ENCODE measurements at regions not wholly inside any gene's neighbourhood (a gene's known extent, or its start where the extent isn't known, plus 50 kb on each side); places are given as distances from the start of the nearest gene placed in this dataset.

DNA sequence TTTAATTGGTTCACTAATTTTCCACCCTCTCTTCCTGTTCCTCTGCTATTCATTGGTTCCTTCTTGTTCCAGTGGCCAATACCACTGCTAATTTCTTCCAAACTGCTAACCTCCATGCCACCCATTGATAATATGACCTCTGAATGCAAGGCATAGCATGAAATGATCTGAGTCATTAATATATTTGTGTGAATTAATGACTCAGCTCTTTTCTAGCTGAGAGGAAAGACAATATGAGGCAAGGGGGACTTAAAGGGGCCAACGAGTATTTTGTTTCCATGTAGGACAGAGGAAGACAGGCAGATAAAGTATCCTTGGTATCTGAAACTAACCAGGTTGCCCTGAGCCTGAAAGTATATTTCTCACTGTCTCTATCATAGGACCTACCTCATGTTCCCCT is 154.3 kb upstream of the BRINP1 start:
- Histone ChIP-seq H3K27ac (ENCODE audit: low read length, poor library complexity, severe bottlenecking) (no peak overlapping the region), H3K18ac (ENCODE audit: low read depth in 1 of 2, low read length in 2 of 2) (no peak overlapping the region), H3K9ac (ENCODE audit: low read length) (no peak overlapping the region), H3K23ac (ENCODE audit: low read length in 2 of 2) (no peak overlapping the region), H3K79me1 (replicated peaks; ENCODE audit: low read length, poor library complexity, severe bottlenecking) (no peaks in the 10 kb centered on the region), H2BK120ac (ENCODE audit: low read depth, low read length) (no peak overlapping the region), H3K14ac (ENCODE audit: low read length in 2 of 2) (no peak overlapping the region), H4K91ac (ENCODE audit: low read length) (no peak overlapping the region), H3K36me3 (ENCODE audit: control insufficient read depth in 1 of 2, insufficient read depth in 2 of 2, low read depth in 1 of 2, low read length in 2 of 2) (no peaks in the 10 kb centered on the region), H2AK5ac (ENCODE audit: low read length, severe bottlenecking) (no peak overlapping the region), H2BK15ac (ENCODE audit: low read depth, poor library complexity, severe bottlenecking) (no peak overlapping the region), H3K27me3 (ENCODE audit: control insufficient read depth in 1 of 2, insufficient read depth in 1 of 2, low read length in 2 of 2) (peaks cover 0 to 8% of the 10 kb centered on the region in 2 experiments), H4K8ac (ENCODE audit: low read length) (no peak overlapping the region), H3K4me1 (ENCODE audit: control insufficient read depth, insufficient read depth, low read depth, low read length) (no peaks in the 10 kb centered on the region), H2AFZ (ENCODE audit: low read depth, low read length) (no peak overlapping the region), H3K4me3 (ENCODE audit: insufficient read depth in 1 of 2, low read depth in 1 of 2, low read length in 2 of 2) (no peak overlapping the region), H3K4me2 (ENCODE audit: low read length, poor library complexity, severe bottlenecking) (no peak overlapping the region), H3K4ac (ENCODE audit: low read depth in 1 of 2, low read length in 2 of 2) (no peak overlapping the region), H2BK12ac (ENCODE audit: low read length in 2 of 2) (no peak overlapping the region), H3K9me3 (ENCODE audit: control insufficient read depth, low read length) (peaks cover 3% of the 10 kb centered on the region), H2BK5ac (ENCODE audit: low read depth, low read length, poor library complexity, severe bottlenecking) (no peak overlapping the region)
- no peak for DNase-seq
- 44% methylated on average over 1 of the region's 1 CpG for WGBS

DNA sequence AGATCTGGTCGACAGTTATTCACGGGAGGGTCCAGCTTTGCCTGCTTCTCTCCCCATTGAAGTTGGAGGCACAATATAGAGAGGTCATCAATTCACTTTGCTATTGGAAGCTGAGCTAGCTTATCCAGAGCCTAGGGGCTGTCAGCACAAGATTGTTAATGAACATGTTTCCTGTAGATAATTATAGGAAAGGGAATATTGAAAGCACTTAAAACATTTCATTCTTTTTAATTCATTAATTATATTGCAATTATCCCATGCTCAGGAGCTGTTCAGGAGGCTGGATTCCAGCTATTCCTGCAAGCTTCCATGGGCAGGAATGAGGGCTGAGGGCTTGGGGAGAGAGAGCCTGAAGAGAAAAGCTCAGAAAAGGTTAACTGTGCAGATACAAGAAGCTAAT is 153.1 kb upstream of the BRINP1 start:
- no peak overlapping the region for H2AK5ac ChIP-seq (ENCODE audit: low read length, severe bottlenecking)
- H3K4me1 ChIP-seq (ENCODE audit: control insufficient read depth, insufficient read depth, low read depth, low read length) = no peaks in the 10 kb centered on the region
- H2BK15ac ChIP-seq (ENCODE audit: low read depth, poor library complexity, severe bottlenecking) = no peak overlapping the region
- H2BK5ac ChIP-seq (ENCODE audit: low read depth, low read length, poor library complexity, severe bottlenecking) = no peak overlapping the region
- H3K79me1 ChIP-seq (replicated peaks; ENCODE audit: low read length, poor library complexity, severe bottlenecking) = no peaks in the 10 kb centered on the region
- no peak overlapping the region for H2BK120ac ChIP-seq (ENCODE audit: low read depth, low read length)
- no peak overlapping the region for H4K8ac ChIP-seq (ENCODE audit: low read length)
- peaks cover 0 to 8% of the 10 kb centered on the region in 2 experiments for H3K27me3 ChIP-seq (ENCODE audit: control insufficient read depth in 1 of 2, insufficient read depth in 1 of 2, low read length in 2 of 2)
- no peak for DNase-seq
- H3K9ac ChIP-seq (ENCODE audit: low read length) = no peak overlapping the region
- no peak overlapping the region for H3K4me3 ChIP-seq (ENCODE audit: insufficient read depth in 1 of 2, low read depth in 1 of 2, low read length in 2 of 2)
- peaks cover 3% of the 10 kb centered on the region for H3K9me3 ChIP-seq (ENCODE audit: control insufficient read depth, low read length)
- no peak overlapping the region for H3K27ac ChIP-seq (ENCODE audit: low read length, poor library complexity, severe bottlenecking)
- no peak overlapping the region for H3K18ac ChIP-seq (ENCODE audit: low read depth in 1 of 2, low read length in 2 of 2)
- no peak overlapping the region for H3K4me2 ChIP-seq (ENCODE audit: low read length, poor library complexity, severe bottlenecking)
- no peak overlapping the region for H2BK12ac ChIP-seq (ENCODE audit: low read length in 2 of 2)
- no peak overlapping the region for H3K14ac ChIP-seq (ENCODE audit: low read length in 2 of 2)
- 80% methylated on average over 2 of the region's 2 CpGs for WGBS
- H3K36me3 ChIP-seq (ENCODE audit: control insufficient read depth in 1 of 2, insufficient read depth in 2 of 2, low read depth in 1 of 2, low read length in 2 of 2) = no peaks in the 10 kb centered on the region
- no peak overlapping the region for H4K91ac ChIP-seq (ENCODE audit: low read length)
- H2AFZ ChIP-seq (ENCODE audit: low read depth, low read length) = no peak overlapping the region
- no peak overlapping the region for H3K23ac ChIP-seq (ENCODE audit: low read length in 2 of 2)
- H3K4ac ChIP-seq (ENCODE audit: low read depth in 1 of 2, low read length in 2 of 2) = no peak overlapping the region

DNA sequence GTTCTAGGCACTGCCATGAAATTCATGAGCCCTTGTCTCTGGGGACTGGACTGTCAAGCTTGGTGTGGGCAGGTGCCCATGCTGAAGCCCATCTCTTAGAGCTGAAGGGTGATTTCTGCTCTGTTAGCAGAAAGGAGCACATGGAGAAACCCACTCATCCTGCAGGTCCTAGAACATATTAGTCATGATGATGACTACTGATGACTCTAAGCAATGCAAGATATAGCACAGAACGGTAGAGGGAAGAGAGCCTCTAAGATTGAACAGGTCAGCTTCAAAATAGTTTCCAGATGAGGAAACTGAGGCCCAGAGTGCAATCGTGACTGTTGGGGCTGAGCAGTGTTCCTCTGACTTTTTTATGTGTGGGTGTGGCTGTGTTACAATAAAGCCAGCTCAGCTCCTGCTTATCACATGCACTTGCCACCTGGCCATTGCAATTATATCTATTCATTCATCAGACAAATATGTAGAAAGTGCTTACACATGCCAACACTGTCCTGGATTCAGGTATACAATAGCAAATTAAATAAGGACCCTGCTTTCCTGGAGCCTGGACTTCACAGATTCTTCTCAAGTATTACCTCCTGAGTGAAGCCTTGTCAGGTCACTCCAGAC is 140.2 kb upstream of the BRINP1 start:
- Histone ChIP-seq H3K4me3 (ENCODE audit: insufficient read depth in 1 of 2, low read depth in 1 of 2, low read length in 2 of 2) (no peak overlapping the region), H3K36me3 (ENCODE audit: control insufficient read depth in 1 of 2, insufficient read depth in 2 of 2, low read depth in 1 of 2, low read length in 2 of 2) (no peaks in the 10 kb centered on the region), H2BK5ac (ENCODE audit: low read depth, low read length, poor library complexity, severe bottlenecking) (no peak overlapping the region), H3K4ac (ENCODE audit: low read depth in 1 of 2, low read length in 2 of 2) (no peak overlapping the region), H3K18ac (ENCODE audit: low read depth in 1 of 2, low read length in 2 of 2) (no peak overlapping the region), H2AK5ac (ENCODE audit: low read length, severe bottlenecking) (no peak overlapping the region), H2AFZ (ENCODE audit: low read depth, low read length) (no peak overlapping the region), H4K91ac (ENCODE audit: low read length) (no peak overlapping the region), H3K79me1 (replicated peaks; ENCODE audit: low read length, poor library complexity, severe bottlenecking) (no peaks in the 10 kb centered on the region), H2BK15ac (ENCODE audit: low read depth, poor library complexity, severe bottlenecking) (no peak overlapping the region), H2BK12ac (ENCODE audit: low read length in 2 of 2) (no peak overlapping the region), H3K4me1 (ENCODE audit: control insufficient read depth, insufficient read depth, low read depth, low read length) (no peaks in the 10 kb centered on the region), H3K27me3 (ENCODE audit: control insufficient read depth in 1 of 2, insufficient read depth in 1 of 2, low read length in 2 of 2) (no peaks in the 10 kb centered on the region), H3K27ac (ENCODE audit: low read length, poor library complexity, severe bottlenecking) (no peak overlapping the region), H3K23ac (ENCODE audit: low read length in 2 of 2) (no peak overlapping the region), H2BK120ac (ENCODE audit: low read depth, low read length) (no peak overlapping the region), H3K9me3 (ENCODE audit: control insufficient read depth, low read length) (no peaks in the 10 kb centered on the region), H3K4me2 (ENCODE audit: low read length, poor library complexity, severe bottlenecking) (no peak overlapping the region), H3K14ac (ENCODE audit: low read length in 2 of 2) (no peak overlapping the region), H4K8ac (ENCODE audit: low read length) (no peak overlapping the region), H3K9ac (ENCODE audit: low read length) (no peak overlapping the region)
- DNase-seq = no peak
- 45% methylated on average over 2 of the region's 2 CpGs for WGBS

DNA sequence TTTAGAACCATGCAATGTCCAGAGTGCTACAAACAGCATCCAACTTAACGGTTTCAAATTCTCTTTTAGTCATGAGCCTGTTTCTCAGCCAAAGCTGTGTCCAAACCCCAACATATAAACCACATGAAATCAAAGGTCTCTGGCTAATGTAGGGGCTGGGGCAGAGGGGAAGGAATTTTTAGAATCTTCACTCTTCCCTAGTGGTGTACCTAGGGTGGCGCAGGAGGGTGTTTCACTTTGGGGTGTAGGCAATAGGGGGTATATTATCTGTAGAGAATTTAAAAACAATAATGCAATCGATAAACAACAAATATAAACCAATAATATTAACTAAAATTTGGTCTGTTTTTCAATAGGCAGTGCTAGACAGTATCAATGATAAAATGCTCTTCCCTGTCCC is 132.1 kb upstream of the BRINP1 start:
- Histone ChIP-seq H2BK12ac (ENCODE audit: low read length in 2 of 2) (no peak overlapping the region), H4K8ac (ENCODE audit: low read length) (no peak overlapping the region), H3K36me3 (ENCODE audit: control insufficient read depth in 1 of 2, insufficient read depth in 2 of 2, low read depth in 1 of 2, low read length in 2 of 2) (no peaks in the 10 kb centered on the region), H2BK15ac (ENCODE audit: low read depth, poor library complexity, severe bottlenecking) (no peak overlapping the region), H2BK5ac (ENCODE audit: low read depth, low read length, poor library complexity, severe bottlenecking) (no peak overlapping the region), H3K14ac (ENCODE audit: low read length in 2 of 2) (no peak overlapping the region), H3K79me1 (replicated peaks; ENCODE audit: low read length, poor library complexity, severe bottlenecking) (no peaks in the 10 kb centered on the region), H4K91ac (ENCODE audit: low read length) (no peak overlapping the region), H3K4me2 (ENCODE audit: low read length, poor library complexity, severe bottlenecking) (no peak overlapping the region), H2AK5ac (ENCODE audit: low read length, severe bottlenecking) (no peak overlapping the region), H2AFZ (ENCODE audit: low read depth, low read length) (no peak overlapping the region), H3K9ac (ENCODE audit: low read length) (no peak overlapping the region), H3K9me3 (ENCODE audit: control insufficient read depth, low read length) (no peaks in the 10 kb centered on the region), H3K4me1 (ENCODE audit: control insufficient read depth, insufficient read depth, low read depth, low read length) (no peaks in the 10 kb centered on the region), H3K23ac (ENCODE audit: low read length in 2 of 2) (no peak overlapping the region), H2BK120ac (ENCODE audit: low read depth, low read length) (no peak overlapping the region), H3K4ac (ENCODE audit: low read depth in 1 of 2, low read length in 2 of 2) (no peak overlapping the region), H3K27me3 (ENCODE audit: control insufficient read depth in 1 of 2, insufficient read depth in 1 of 2, low read length in 2 of 2) (no peaks in the 10 kb centered on the region), H3K18ac (ENCODE audit: low read depth in 1 of 2, low read length in 2 of 2) (no peak overlapping the region), H3K27ac (ENCODE audit: low read length, poor library complexity, severe bottlenecking) (no peak overlapping the region), H3K4me3 (ENCODE audit: insufficient read depth in 1 of 2, low read depth in 1 of 2, low read length in 2 of 2) (no peak overlapping the region)
- WGBS = 78% methylated on average over 2 of the region's 3 CpGs
- no peak for DNase-seq

All from mesenchymal stem cell (in vitro differentiated cells and primary cell).